ENCODE measurements at regions not wholly inside any gene's neighbourhood (a gene's known extent, or its start where the extent isn't known, plus 50 kb on each side); places are given as distances from the start of the nearest gene placed in this dataset.

- TF ChIP-seq CTCF (IDR thresholded peaks at IDR 0.05; ENCODE audit: low read length) (no peak), EZH2 (IDR thresholded peaks at IDR 0.05; ENCODE audit: borderline replicate concordance, low read length) (no peak)
Measured at GRCh38 chr9:103949096-103949495, 145.0 kb upstream of the SMC2 start.
